K562 (cell line): ENCODE measurements at regions not wholly inside any gene's neighbourhood (a gene's known extent, or its start where the extent isn't known, plus 50 kb on each side); places are given as distances from the start of the nearest gene placed in this dataset.

ENCODE experiments used
- CHD7 ChIP-seq: fragments of 200-600 bp; sonication (generic); IDR thresholded peaks from one replicate; pipeline ENCODE4 v1.6.1; 2012; ENCODE audit warnings: mild to moderate bottlenecking, low read depth, low read length, inconsistent platforms

GRCh38 chr7:117944886-117945285, 71.6 kb upstream of the CTTNBP2 start (continued):
- no peak for TF ChIP-seq CHD7
